ENCODE measurements at regions not wholly inside any gene's neighbourhood (a gene's known extent, or its start where the extent isn't known, plus 50 kb on each side); places are given as distances from the start of the nearest gene placed in this dataset.

DNA sequence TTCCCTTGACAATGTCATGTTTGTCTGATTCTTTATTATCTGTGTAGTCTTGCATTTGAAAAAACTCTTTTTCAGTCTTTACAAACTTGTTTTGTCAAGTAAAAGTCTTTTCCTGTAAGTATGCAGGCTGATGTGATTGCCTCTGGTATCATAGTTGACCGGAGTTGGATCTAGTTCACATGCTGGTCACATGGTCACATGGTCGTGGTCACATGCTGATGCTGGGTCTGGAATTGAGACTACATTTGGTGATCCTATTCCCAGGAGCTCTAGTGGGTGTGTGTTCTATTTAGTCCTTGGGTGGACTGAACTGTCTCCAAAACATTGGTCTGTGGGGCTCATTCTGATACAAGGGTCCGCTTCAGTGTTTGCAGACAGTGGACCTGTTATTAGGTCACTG is 1798.8 kb upstream of the PRR20A start:
- no peaks in the 10 kb centered on the region for H3K36me3 ChIP-seq (ENCODE audit: control insufficient read depth in 2 of 4, insufficient read depth in 4 of 4, low read length in 3 of 4)

More for the DNA sequence above, 1798.8 kb upstream of the PRR20A start:
- H3K9ac ChIP-seq (replicated peaks in 1 of 4; ENCODE audit: extremely low read depth in 1 of 4, low read depth in 3 of 4, low read length in 3 of 4), result no peak overlapping the region
- no peak overlapping the region for H3K56ac ChIP-seq (replicated peaks; ENCODE audit: insufficient read length, low read depth, low read length)
- no peak for DNase-seq (ENCODE audit: low read depth in 1 of 2, low spot score in 2 of 2)
- H4K5ac ChIP-seq (ENCODE audit: insufficient read length, low read depth, low read length), result no peak overlapping the region
- no peaks in the 10 kb centered on the region for H4K20me1 ChIP-seq (replicated peaks in 1 of 2; ENCODE audit: control insufficient read depth in 1 of 2, insufficient read depth in 2 of 2, low read length in 2 of 2)
- no peak overlapping the region for H3K4ac ChIP-seq (replicated peaks; ENCODE audit: insufficient read length, low read depth, low read length)
- H2BK12ac ChIP-seq (ENCODE audit: low read depth, low read length), result no peak overlapping the region
- H2BK5ac ChIP-seq (ENCODE audit: low read depth, low read length), result no peak overlapping the region
- H2BK120ac ChIP-seq (replicated peaks; ENCODE audit: low read depth, low read length), result no peak overlapping the region
- H3K4me1 ChIP-seq (replicated peaks in 1 of 4; ENCODE audit: control insufficient read depth in 3 of 4, insufficient read depth in 4 of 4, low read length in 3 of 4), result no peaks in the 10 kb centered on the region
- H3K4me2 ChIP-seq (ENCODE audit: insufficient read depth in 1 of 2, low read depth in 2 of 2, low read length in 2 of 2), result no peak overlapping the region
- no peak for TF ChIP-seq KDM5A (IDR thresholded peaks at IDR 0.05; ENCODE audit: low read length)
- H4K8ac ChIP-seq (ENCODE audit: extremely low read depth, insufficient read depth, low read length), result no peak overlapping the region
- 90% methylated on average over 3 of the region's 3 CpGs; no CpG with 5 or more reads in 1 of the 2 experiments for WGBS, 2 experiments (ENCODE audit: extremely low coverage in 1 of 2, insufficient coverage in 1 of 2, insufficient read length in 1 of 2, insufficient replicate concordance in 2 of 2, low coverage in 1 of 2, low lambda C conversion rate in 2 of 2, missing lambda C conversion rate in 1 of 2)
- H3K4me3 ChIP-seq (ENCODE audit: extremely low read depth in 1 of 4, insufficient read depth in 2 of 4, low read depth in 3 of 4, low read length in 4 of 4), result no peak overlapping the region
- no peaks in the 10 kb centered on the region for H3K79me2 ChIP-seq (ENCODE audit: control insufficient read depth in 1 of 2, insufficient read depth in 2 of 2, low read length in 2 of 2)
- H3K23ac ChIP-seq (ENCODE audit: insufficient read length), result no peak overlapping the region
- no peak overlapping the region for H4K91ac ChIP-seq (replicated peaks; ENCODE audit: insufficient read length, low read length)
- H2BK20ac ChIP-seq (ENCODE audit: low read length), result no peak overlapping the region
- no peak overlapping the region for H3K27ac ChIP-seq (ENCODE audit: low read depth, low read length)
- no peak for FAIRE-seq
- H3K27me3 ChIP-seq (replicated peaks in 1 of 4; ENCODE audit: control insufficient read depth in 3 of 4, extremely low read depth in 1 of 4, insufficient read depth in 3 of 4, low read length in 3 of 4), result no peaks in the 10 kb centered on the region
- H3K18ac ChIP-seq (ENCODE audit: extremely low read depth, low read length), result no peak overlapping the region
- no peak overlapping the region for H2AFZ ChIP-seq (ENCODE audit: low read length)
- POLR2A ChIA-PET (ENCODE audit: partially characterized antibody), result no interaction called here
- CTCF ChIA-PET (ENCODE audit: partially characterized antibody), result no interaction called here
- no peaks in the 10 kb centered on the region for H3K9me3 ChIP-seq (ENCODE audit: insufficient read depth in 2 of 2, low read depth in 1 of 2, low read length in 1 of 2)
- H2BK15ac ChIP-seq (ENCODE audit: low read length), result no peak overlapping the region
- H3K23me2 ChIP-seq (ENCODE audit: low read depth, low read length), result no peaks in the 10 kb centered on the region
- H3K14ac ChIP-seq (ENCODE audit: insufficient read length), result no peak overlapping the region
- no peaks in the 10 kb centered on the region for H3K79me1 ChIP-seq (ENCODE audit: low read depth, low read length)
- no peak overlapping the region for H2AK5ac ChIP-seq (ENCODE audit: low read depth, low read length)

All from H1 (cell line).